CD4-positive, alpha-beta T cell (primary cell): ENCODE measurements at regions not wholly inside any gene's neighbourhood (a gene's known extent, or its start where the extent isn't known, plus 50 kb on each side); places are given as distances from the start of the nearest gene placed in this dataset.

Experiments used
- ATAC-seq: fragments of 200-7000 bp; cut with Tn5 transposase; one replicate; pipeline ENCODE4 v1.10.0; 2022; ENCODE audit warnings: mild to moderate bottlenecking; ENCODE audit not compliant: poor library complexity
- CTCF ChIA-PET: fragments of 350-600 bp; sonication (Branson Sonifier 250); formaldehyde crosslinking; loops from one replicate; lab custom pipeline; 2021; ENCODE audit warnings: antibody characterized with exemption, inconsistent platforms; lab: Charles Lee
- POLR2A ChIA-PET: fragments of 350-600 bp; sonication (Branson Sonifier 250); formaldehyde crosslinking; loops from one replicate; lab custom pipeline; 2021; ENCODE audit warnings: antibody characterized with exemption, inconsistent platforms; lab: Charles Lee
- DNase-seq, 14 experiments: peaks; one replicate each; pipeline ENCODE4 v3.0.0-alpha.2; 2013 to 2020; ENCODE audit warnings: mixed read lengths in 2 of 14
- H3K27ac ChIP-seq, 2 donors: one replicate each; pipeline versions ENCODE4 v1.5.1 to v1.7.0; 2013; ENCODE audit warnings: low read length in 2 of 2, low read depth in 1 of 2, mild to moderate bottlenecking in 1 of 2
- H3K27me3 ChIP-seq, 2 experiments: 1 replicate in 1 of 2; 2 replicates in 1 of 2; pipeline versions ENCODE4 v1.6.1 to v1.7.0; 2013; ENCODE audit warnings: low read length in 2 of 2, control low read depth in 1 of 2, mild to moderate bottlenecking in 1 of 2, moderate library complexity in 1 of 2; ENCODE audit not compliant: insufficient read depth in 2 of 2, control insufficient read depth in 1 of 2
- H3K36me3 ChIP-seq: one replicate; pipeline ENCODE4 v1.6.1; 2013; ENCODE audit warnings: low read length, control low read depth; ENCODE audit not compliant: insufficient read depth
- H3K4me1 ChIP-seq: one replicate; pipeline ENCODE4 v1.6.1; 2013; ENCODE audit warnings: low read length, control low read depth; ENCODE audit not compliant: insufficient read depth
- H3K4me3 ChIP-seq: one replicate; pipeline ENCODE4 v1.5.1; 2013; ENCODE audit warnings: mild to moderate bottlenecking, low read length, moderate library complexity
- H3K9me3 ChIP-seq, 2 experiments: 1 replicate in 1 of 2; 2 replicates in 1 of 2; pipeline versions ENCODE4 v1.6.1 to v1.7.0; 2013; ENCODE audit warnings: low read length in 2 of 2, mild to moderate bottlenecking in 2 of 2, control low read depth in 1 of 2, moderate library complexity in 1 of 2; ENCODE audit not compliant: control insufficient read depth in 1 of 2, insufficient read depth in 1 of 2
- H3K27ac Mint-ChIP-seq: one replicate; pipeline ENCODE4 v1.8.0; 2020; ENCODE audit warnings: mixed read lengths
- H3K27me3 Mint-ChIP-seq: one replicate; pipeline ENCODE4 v1.8.0; 2021; ENCODE audit warnings: mixed read lengths
- H3K36me3 Mint-ChIP-seq: one replicate; pipeline ENCODE4 v1.8.0; 2021; ENCODE audit warnings: low read depth, mixed read lengths
- H3K4me1 Mint-ChIP-seq: one replicate; pipeline ENCODE4 v1.8.0; 2021; ENCODE audit warnings: low read depth, mixed read lengths
- H3K4me3 Mint-ChIP-seq: one replicate; pipeline ENCODE4 v1.8.0; 2020; ENCODE audit warnings: mild to moderate bottlenecking, mixed read lengths
- H3K9me3 Mint-ChIP-seq: one replicate; pipeline ENCODE4 v1.8.0; 2020; ENCODE audit warnings: mixed read lengths
- intact Hi-C, 2 experiments: fragments of 100-400 bp; cut with DNase I in 1 of 2; cut with micrococcal nuclease in 1 of 2; formaldehyde crosslinking; loops; one replicate each; pipeline versions ENCODE4 v1.15.1 to v1.9.0; 2023 to 2025; cut with DNase I, micrococcal nuclease
- TF ChIP-seq, protein P1 (sequence below): fragments of 200-600 bp; IDR thresholded peaks from one replicate; pipeline ENCODE4 v1.8.0; 2022; ENCODE audit warnings: antibody characterized with exemption, mild to moderate bottlenecking

DNA sequence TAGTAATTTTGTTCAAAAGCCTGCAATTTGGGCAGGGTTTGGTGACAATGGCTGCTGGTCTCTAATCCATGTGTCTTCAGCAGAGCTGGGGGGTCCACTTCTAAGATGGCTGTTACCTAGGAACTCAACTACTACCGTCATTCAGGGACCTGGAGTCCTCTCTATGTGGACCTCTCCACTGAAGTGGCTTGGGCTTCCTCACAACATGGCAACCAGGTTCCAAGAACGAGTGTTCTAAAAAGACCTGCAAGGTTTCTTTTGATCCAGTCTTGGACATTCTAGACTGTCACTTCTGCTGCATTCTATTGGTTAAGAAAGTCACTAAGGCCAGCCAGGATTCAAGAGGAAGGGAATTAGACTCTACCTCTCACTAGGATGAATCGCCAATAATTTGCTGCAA, 387.0 kb downstream of the NXPE2 start:
- no peaks in the 10 kb centered on the region for H3K27me3 Mint-ChIP-seq
- DNase-seq = no peak
- no peak for ATAC-seq
- intact Hi-C loops = no loop called here
- H3K4me3 Mint-ChIP-seq = no peak overlapping the region
- no peaks in the 10 kb centered on the region for H3K36me3 ChIP-seq
- H3K27me3 ChIP-seq = no peaks in the 10 kb centered on the region
- H3K9me3 ChIP-seq = peaks cover 0 to 14% of the 10 kb centered on the region in 2 experiments
- TF ChIP-seq, protein P1, sequence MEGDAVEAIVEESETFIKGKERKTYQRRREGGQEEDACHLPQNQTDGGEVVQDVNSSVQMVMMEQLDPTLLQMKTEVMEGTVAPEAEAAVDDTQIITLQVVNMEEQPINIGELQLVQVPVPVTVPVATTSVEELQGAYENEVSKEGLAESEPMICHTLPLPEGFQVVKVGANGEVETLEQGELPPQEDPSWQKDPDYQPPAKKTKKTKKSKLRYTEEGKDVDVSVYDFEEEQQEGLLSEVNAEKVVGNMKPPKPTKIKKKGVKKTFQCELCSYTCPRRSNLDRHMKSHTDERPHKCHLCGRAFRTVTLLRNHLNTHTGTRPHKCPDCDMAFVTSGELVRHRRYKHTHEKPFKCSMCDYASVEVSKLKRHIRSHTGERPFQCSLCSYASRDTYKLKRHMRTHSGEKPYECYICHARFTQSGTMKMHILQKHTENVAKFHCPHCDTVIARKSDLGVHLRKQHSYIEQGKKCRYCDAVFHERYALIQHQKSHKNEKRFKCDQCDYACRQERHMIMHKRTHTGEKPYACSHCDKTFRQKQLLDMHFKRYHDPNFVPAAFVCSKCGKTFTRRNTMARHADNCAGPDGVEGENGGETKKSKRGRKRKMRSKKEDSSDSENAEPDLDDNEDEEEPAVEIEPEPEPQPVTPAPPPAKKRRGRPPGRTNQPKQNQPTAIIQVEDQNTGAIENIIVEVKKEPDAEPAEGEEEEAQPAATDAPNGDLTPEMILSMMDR = no peak
- ChIA-PET CTCF (no interaction called here), POLR2A (no interaction called here)
- no peaks in the 10 kb centered on the region for H3K36me3 Mint-ChIP-seq
- H3K4me1 Mint-ChIP-seq = no peaks in the 10 kb centered on the region
- no peak overlapping the region for H3K4me3 ChIP-seq
- no peak overlapping the region for H3K27ac Mint-ChIP-seq
- H3K27ac ChIP-seq = no peak overlapping the region
- H3K9me3 Mint-ChIP-seq = no peaks in the 10 kb centered on the region
- H3K4me1 ChIP-seq = no peaks in the 10 kb centered on the region

DNA sequence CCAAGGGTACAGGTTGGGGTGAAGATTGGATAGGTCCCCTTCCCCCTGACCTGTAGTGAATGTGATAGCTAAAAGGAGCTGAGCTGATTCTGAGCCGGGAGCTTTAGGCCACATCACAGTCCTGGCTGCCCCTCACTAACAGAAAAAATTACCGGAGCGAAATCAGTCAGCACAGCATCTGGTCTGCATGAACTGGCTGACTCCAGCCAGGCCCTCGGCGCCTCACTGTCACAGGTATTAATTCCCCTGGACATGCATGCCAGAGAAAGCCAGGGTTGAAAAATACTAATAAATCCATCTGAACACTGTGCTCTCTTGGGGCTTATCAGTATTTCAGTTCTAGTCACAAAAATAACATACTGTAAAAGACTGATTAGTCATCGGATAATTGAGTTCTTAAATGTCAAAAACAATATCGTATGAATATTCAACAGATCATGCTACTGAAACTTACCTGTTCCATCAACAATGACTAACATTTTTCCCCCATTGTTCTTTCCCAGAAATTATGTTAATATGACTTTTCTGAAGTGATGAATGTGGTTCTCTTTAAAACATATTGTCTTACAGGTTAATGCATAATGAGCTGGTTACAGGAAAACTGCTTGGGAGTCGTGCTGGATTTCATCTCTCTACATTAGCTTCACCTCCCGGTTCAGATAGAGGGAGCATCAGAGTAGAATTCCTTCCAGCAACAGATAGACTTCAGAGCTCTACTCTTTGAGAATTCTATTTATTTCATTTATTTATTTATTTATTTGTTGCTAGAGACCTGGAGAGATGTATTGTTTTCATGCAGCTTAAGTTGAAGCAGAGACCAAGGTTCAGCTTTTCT, 387.7 kb downstream of the NXPE2 start:
- Histone ChIP-seq H3K4me1 (no peaks in the 10 kb centered on the region), H3K27me3 (no peaks in the 10 kb centered on the region), H3K36me3 (no peaks in the 10 kb centered on the region), H3K9me3 (peaks cover 0 to 14% of the 10 kb centered on the region in 2 experiments), H3K4me3 (no peak overlapping the region), H3K27ac (no peak overlapping the region)
- H3K4me3 Mint-ChIP-seq = no peak overlapping the region
- intact Hi-C loops = no loop called here
- POLR2A ChIA-PET = no interaction called here
- ATAC-seq (no peak), DNase-seq (no peak)
- TF ChIP-seq, protein P1 = no peak
- no peaks in the 10 kb centered on the region for H3K9me3 Mint-ChIP-seq
- no peak overlapping the region for H3K27ac Mint-ChIP-seq
- H3K27me3 Mint-ChIP-seq = no peaks in the 10 kb centered on the region
- H3K36me3 Mint-ChIP-seq = no peaks in the 10 kb centered on the region
- CTCF ChIA-PET = no interaction called here
- H3K4me1 Mint-ChIP-seq = no peaks in the 10 kb centered on the region

DNA sequence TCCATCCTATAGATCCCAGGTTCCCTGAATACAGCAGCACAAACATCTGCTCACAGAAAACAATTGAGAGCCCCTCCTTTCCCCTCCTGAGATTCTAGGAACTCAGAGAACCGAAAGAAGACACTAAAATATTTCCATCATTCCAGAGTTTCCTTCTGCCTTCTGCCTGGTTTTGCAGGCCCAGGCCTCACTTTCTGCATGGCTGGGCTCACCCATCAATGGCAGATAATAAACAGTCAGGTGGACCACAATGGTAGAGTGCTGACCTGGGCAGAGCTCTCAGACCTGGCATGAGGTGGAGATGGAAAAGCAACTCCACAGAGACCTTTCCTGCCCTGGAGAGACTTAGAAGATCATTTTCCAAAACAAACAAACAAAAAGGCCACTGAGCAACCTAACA, 389.1 kb downstream of the NXPE2 start:
- Mint-ChIP-seq H3K36me3 (no peaks in the 10 kb centered on the region), H3K27me3 (peaks cover 4% of the 10 kb centered on the region), H3K4me3 (no peak overlapping the region), H3K9me3 (no peaks in the 10 kb centered on the region), H3K27ac (no peak overlapping the region), H3K4me1 (no peaks in the 10 kb centered on the region)
- H3K27me3 ChIP-seq = no peaks in the 10 kb centered on the region
- no peaks in the 10 kb centered on the region for H3K36me3 ChIP-seq
- H3K4me1 ChIP-seq = no peaks in the 10 kb centered on the region
- no peak for ATAC-seq
- POLR2A ChIA-PET = no interaction called here
- intact Hi-C loops = no loop called here
- CTCF ChIA-PET = no interaction called here
- no peak overlapping the region for H3K27ac ChIP-seq
- H3K9me3 ChIP-seq = peaks cover 0 to 14% of the 10 kb centered on the region in 2 experiments
- no peak for DNase-seq
- TF ChIP-seq, protein P1 = no peak
- H3K4me3 ChIP-seq = no peak overlapping the region
